HG03378 (cell line): ENCODE measurements at regions not wholly inside any gene's neighbourhood (a gene's known extent, or its start where the extent isn't known, plus 50 kb on each side); places are given as distances from the start of the nearest gene placed in this dataset.

ENCODE experiments used
- ATAC-seq: cut with Tn5 transposase; IDR thresholded peaks from one replicate; pipeline ENCODE4 v1.9.1; 2021; ENCODE audit warnings: mild to moderate bottlenecking, moderate library complexity; ENCODE audit not compliant: unreplicated experiment

DNA sequence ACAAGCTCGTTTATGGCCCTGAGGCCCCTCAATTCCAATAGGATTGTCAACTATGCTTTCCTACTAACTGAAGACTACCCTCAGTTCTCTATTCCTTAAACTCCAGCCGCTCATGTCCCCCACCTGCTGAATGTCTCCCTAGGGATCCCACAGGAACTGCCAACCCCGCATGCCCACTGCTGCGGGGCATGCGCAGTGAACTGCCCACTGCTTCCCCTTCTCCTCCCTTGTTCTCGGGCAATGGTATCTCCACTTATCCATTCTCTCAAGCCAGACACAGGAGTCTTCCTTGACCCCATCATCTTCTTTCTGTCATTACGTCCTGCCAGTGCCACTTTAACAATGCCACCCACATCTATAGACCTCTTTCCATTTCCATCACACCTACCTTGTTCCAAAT, 90.0 kb downstream of the FGF18 start:
- no peak for ATAC-seq

DNA sequence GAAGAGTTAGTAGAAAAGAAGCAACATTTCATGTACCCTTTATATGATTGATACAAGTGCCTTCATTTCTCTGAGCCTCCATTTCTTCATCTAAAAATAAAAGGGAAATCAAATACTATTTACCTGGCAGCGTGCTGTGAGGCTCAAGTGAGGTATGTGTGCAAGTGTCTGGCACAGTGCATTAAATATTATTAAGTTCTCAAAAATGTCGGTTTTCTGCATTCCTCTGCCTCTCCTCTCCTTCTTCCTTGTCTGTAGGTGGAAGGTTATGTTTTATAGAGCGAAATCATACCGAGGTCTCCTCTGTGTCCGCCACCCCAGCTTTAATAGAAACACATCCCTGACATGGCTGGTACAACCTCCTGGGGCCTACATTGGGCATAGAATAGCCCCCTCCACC, 93.0 kb downstream of the FGF18 start:
- no peak for ATAC-seq

DNA sequence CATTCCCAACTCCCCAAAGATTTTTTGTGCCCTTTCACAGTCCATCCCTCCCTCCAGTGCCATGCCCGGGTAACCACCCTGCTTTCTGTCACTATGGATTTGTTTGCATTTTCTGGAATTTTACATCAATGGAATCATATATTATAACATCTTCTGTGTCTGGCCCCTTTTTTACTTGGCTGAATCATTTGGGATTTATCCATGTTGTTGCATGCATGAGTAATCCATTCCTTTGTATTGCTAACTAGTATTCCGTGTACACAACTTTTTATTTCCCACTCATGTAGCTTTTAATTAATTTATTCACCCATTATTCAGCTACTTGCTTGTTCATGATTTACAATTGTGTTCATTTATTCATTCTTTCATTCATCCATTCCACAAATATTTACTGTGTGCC, 94.1 kb downstream of the FGF18 start:
- no peak for ATAC-seq

DNA sequence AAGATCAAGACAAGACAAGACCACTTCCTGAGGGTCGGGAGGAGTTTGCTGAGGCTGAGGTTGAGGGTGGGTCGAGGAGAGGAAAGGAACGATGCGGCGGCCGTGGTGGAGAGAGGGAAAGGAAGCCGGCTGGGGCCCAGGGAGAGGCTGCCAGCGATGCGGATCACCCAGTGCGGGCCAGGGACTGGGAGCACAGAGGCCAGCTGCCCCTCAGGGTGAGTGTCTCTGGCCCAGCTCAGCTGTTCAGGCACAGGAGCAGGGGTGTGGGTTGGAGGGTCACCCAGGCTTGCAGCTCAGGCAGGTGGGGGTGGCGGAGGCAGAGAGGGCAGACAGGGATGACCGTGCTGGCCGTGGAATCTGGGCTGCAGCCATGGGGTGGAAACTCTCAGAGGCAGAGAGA, 99.5 kb downstream of the FGF18 start:
- no peak for ATAC-seq

DNA sequence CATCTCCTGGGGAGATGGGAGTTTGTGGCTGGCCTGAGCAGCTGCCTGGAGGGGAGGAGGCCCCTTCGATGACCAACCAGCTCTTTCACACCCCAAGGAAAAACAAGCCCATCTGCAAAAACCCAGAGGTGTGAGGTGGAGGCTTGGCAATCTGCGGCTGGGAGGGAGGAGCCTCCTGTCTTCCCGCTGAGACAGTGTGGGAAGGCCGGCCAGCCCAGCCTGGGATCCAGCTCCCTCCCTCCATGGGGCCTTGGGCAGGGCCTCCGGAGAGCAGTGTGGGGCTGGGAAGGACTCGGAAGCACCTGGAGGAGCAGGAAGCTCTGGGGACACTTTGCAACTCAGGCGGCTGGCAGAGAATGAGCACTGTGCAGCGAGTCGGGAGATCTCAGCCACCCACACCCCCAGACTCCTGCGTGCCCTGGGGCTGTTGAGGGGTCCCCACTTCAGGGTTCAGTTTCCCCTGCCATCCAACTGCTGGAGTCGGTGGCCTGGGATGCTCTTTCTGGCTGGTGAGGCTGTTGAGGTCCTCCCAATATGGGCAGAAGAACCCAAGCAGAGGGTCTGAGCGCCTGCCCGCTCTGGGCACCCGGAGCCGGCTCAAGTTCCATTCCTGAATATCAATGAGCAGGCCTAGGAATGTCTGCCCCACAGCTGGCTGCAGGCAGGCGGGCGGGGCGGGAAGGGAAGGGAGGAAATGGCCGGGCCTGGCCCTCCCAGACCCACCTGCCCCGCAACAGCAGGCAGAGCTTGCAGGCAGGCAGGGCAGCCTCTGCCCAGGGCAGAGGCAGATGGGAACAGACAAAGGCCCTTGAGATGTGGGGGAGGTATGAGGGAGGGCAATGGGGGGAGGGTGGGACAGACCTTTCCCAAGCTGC, 101.1 kb downstream of the FGF18 start:
- no peak for ATAC-seq

DNA sequence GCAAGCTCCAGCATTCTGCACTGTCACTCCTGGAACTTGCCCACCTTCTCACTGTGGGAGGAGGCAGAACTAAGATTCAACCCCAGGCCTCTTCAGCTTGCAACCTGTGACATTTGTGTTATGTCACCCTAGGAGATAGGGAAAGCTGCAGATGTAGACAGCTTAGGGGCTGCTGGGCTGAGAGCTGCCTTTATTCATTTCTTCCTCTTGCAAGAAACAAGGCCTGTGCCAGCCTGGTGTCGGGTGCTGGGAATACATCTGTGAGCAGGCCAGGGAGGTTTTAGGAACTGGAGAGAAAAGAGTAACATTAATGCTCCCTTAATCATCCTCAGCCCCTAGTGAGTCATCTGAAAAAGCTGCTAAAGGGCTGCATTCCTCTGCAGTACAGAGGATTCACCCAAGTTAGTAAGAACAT, 101.8 kb downstream of the FGF18 start:
- ATAC-seq: no peak

DNA sequence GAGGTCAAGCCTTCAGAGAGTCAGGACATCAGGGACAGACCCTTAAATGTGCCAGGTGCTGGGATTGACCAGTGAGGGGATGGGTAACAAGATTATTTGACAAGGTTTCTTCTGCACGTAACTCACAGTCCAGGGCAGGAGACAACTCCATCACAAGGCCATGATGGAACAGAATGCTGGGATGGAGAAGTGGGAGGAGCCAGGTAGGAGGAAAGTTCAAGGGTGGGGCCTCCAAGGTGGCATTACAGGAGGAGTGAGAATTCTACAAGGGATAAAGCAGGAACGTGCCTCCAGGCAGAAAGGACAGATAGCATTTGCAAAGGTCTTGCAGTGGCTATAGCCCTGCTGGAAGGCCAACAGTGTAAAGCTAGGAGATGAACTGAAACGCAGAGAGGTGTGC, 102.2 kb downstream of the FGF18 start:
- no peak for ATAC-seq

DNA sequence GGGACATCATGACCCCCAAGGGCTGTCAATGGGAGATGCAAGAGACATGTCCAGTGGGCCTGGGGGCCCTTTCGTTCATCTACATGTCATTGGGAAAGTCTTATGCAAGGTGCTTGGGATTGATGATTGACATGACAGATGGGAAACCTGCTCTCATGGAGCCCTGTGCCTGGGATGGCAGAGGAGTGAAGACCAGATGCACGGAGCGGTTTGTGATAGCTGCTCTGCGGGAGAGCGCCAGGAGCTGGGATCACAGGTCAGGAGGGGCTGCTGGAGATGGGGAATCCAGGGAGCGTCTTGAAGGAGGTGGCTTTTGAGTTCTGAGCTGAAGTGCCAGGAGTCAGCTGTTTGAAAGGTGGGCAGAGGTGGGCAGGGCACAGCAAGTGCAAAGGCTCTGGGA, 104.3 kb downstream of the FGF18 start:
- no peak for ATAC-seq

DNA sequence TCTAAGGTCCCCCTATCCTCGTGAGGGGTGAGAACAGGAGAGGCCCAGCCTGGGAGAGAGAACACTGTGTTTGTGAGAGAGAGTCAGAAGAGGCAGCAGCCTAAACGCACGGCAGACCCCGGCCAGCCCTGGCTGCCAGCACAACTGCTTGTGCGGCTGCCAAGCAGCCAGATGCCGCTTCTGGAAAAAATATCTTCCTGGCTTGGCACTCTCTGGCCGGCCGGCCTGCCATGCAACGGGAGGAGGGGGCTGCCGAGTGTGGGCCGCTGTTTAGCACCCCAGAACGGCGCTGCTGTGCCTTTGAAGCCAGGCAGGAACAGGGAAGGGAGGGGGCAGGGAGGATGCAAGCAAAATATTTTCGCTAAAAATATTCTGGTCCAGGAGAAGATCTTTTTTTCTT, 105.0 kb downstream of the FGF18 start:
- no peak for ATAC-seq

DNA sequence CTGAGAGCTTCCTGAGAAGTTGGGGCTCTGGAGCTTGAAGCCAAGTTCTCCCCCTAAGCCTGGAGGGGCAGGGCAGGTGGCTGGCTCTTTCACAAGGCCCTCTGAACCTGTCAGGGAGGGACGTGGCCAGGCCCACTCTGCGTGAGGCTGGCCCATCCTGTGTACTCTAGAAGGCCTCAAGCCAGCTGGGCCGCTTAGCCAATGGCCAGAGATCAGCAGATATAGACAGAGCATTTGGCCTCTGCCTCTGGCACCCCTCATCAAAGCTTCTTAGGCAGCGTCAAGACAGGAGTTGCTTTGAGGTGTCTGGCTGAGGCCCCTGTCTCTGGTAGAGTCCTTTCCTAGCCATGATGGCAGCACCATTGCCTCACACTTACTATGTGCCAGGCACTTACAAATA, 105.6 kb downstream of the FGF18 start:
- ATAC-seq: no peak

DNA sequence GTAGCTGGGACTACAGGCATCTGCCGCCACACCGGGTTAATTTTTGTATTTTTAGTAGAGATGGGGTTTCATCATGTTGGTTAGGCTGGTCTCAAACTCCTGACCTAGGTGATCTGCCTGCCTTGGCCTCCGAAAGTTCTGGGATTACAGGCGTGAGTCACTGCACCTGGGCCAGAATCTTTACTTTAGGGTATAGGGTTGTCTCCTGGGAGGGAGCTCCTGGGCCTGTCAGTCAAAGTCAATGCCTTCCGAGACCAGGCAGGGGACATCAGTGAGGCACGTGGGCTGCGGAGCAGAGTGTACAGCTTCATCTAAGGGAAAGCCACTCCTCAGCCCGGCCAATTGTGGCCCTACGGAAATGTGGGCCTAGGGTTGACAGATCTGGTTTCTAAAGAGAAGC, 108.6 kb downstream of the FGF18 start:
- ATAC-seq: no peak

DNA sequence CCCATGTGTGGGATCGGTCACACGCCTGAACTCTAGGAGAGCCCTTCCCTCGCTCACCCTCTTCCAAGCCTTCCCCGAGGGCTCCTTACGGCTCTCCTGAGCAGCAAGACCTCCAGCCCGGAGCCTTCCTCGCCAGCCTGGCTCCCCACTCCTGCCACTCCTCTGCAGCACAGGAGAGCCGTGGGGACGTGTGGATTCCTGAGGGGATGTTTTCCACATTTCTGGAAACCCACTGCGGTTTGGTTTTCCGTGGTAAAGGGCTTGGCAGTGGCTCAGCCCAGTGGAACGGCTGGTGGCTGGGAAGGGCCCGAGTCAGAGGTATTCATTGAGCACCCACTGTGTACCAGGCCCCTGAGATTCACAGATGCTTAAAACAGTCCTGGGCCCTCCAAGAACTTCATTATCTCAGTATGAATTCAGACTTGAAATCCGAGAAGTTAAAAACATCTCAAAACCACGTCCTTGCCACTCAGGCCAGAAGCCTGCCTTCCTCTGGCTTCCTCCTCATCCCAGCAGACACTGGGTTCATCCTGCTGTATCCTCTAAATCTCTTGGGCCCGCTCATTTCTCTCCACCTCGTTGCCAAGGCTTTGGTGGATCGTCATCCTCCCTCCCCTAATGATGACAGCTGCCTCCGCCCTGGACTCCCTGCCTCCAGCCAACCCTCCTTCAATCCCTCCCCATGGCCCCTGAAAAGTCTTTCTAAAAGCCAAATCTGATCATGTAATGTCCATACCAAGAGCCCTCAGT, 109.6 kb downstream of the FGF18 start:
- ATAC-seq: no peak

DNA sequence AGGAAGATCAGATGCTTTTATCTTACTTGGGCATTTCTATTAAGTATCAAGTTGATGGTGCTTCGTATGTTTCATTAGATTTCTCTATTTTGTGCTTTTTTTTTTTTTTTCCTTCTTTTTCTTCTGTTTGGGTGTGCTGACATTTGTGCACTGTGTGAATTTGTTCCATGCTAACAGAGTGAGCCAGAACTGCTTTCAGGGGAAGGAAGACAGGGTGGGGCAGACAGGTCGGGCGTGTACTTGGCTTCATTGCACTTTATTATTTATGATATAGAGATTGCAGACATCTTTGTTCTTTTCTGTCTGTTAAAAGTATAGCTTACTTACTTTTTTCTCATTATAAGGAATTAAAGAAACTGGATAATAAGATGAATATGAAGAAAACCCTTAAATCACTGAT, 112.2 kb downstream of the FGF18 start:
- ATAC-seq: no peak

DNA sequence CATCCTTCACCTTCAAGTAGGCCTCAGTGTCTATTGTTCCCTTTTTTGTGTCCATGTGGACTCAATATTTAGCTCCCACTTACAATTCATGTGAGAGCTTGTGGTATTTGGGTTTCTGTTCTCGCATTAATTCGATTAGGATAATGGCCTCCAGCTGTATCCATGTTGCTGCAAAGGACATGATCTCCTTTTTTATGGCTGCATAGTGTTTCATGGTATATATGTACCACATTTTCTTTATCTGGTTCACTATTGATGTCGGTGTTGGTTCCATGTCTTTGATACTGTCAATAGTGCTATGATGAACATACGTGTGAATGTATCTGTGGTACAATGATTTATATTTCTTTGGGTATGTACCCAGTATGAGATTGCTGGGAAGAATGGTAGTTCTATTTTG, 113.7 kb downstream of the FGF18 start:
- no peak for ATAC-seq

DNA sequence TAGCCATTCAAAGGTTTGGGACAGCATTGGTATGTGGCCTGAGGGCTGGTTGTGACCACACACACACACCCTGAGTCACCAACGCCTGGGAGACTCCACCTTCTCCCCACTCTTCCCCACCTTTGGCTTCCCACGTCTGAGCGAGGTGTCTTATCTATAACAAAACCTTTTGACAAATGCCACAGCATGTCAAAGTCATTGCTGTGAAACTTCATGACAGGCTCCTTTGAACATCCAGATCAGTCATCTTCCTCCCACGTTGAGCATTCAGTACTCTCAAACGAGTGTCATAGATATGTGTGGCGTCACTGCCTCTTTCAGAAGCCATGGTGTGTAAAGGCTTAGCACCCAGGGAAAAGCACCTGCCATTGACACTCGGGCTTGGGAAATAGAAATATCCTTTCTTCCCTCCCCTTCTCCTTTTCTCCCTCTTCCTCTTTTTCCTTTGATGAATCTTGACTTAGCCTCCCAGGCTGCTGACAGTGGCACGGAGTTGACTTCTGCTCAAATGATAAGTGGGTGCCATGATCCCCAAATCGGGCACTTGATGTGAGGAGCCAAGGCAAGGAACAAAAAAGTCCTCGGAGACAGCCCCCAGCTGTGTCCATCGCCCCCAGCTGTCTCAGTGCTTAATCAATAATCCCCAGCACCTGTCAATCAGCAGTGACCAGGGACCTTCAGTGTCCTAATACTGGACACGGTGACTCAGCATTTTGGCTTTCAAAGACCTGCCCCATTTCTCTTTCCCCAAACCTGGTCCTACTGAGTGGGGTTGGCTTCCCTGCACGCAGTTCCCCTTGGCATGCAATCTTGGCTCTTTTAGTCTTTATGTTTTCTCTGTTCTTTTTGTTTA, 114.8 kb downstream of the FGF18 start:
- ATAC-seq: no peak

DNA sequence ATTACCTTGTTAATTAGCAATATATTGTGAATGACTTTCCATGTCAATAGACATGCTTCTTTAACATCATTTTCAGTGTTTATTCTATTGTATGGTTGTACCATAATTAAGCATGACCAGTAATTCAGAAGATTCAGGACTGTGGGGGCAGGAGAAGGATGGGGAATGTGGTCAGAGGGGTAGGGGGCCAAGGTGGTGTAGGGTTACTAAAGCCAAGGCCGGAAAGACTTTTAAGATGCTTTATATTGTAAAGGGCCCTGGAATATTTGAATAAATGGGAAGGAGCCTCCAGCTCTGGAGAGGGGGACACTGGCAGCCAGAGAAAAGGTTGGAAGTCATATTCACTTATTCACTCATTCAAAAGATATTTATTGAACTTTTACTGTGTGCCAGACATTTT, 115.7 kb downstream of the FGF18 start:
- ATAC-seq: no peak

DNA sequence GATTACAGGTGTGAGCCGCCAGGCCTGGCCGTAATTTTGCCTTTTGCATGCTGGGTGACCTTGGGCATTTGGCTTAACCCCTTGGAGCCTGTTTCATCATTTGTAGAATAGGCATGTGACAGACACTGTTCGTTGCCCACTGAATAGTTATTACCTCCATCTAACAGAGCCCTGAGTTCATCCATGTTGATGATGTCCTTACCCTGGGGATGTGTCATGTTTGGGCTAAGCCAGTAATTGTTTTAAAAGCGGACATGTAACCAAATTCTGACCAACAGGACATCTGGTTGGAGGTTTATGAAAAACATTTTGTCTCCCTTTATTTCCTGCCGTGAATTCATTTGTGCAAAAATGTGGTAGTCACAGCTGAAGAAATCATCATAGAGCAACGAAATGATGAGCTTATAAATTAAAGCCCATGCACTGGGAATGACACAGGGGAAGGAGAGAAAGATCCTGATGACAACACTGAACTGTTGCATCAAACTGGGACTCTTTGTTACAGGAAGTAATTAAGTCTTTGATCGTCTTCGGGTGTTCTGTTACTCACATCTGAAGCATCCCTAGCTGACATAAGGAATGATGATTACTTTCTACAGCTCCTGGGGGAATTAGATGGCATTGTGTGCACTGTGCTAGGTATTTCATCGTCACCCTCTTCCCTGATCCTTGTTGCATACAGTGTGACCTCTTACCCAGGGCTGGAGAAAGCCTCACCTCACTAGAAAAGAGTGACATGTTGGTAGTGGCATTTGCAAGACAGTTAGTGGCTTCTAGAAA, 117.8 kb downstream of the FGF18 start:
- ATAC-seq: no peak

DNA sequence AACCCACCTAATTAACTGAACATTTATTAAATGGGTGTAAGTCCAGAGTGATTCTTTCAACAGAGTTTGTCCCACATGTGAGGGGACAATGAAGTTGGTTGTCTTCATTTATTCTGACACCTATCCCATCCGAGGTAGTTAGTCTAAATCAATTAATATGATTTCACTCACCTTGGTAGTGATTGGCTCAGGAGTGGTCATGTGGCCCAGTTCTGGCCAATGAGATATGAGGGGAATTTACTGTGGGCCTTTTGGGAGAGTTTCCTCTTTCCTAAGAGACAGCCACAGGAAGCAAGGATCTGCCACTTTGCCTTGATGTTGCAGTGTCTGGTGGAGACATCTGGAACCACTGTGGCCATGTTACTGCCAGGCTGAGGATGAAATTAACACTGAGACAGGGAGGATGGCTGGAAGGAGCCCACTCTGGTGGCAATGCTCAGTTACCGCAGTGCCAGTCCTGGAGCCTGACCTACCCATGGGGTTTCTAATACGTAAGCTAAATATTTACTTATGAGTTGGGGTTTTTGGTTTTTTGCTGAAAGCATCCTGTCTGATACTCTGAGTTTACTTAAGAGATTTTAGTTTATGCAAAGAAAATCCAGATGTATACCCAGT, 118.6 kb downstream of the FGF18 start:
- no peak for ATAC-seq

DNA sequence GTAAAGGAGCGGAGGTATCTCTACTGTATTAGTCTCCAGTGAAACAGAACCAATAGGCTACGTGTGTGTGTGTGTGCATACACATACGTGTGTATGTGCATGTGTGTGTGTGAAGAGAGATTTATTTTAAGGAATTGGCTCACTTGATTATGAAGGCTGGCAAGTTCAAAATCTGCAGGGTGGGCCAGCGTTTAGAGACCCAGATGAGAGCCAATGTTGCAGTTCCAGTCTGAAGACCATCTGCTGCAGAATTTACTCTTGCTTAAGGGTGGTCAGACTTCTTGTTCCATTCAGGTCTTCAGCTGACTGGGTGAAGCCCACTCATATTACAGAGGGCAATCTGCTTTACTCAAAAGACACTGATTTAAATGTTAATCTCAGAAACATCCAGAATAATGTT, 119.2 kb downstream of the FGF18 start:
- no peak for ATAC-seq

DNA sequence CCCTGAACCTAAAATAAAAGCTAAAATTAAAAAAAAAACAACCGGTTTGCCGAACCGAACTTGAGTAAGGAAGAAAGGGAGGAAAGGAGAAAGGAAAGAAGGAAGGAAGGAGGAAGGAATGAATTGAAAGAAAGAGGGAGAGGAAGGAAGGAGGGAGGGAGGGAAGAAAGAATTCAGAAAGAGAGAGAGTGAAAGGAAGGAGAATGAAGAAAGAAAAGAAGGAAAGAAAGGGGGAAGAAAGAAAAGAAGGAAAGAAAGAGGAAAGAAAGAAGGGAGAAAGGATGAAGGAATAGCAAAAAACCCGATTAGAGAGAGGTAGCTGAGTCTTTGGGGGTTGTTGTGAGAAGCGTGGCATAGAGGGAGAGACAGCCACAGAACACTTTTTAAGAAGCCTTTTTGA, 121.4 kb downstream of the FGF18 start:
- no peak for ATAC-seq
